ENCODE measurements at regions not wholly inside any gene's neighbourhood (a gene's known extent, or its start where the extent isn't known, plus 50 kb on each side); places are given as distances from the start of the nearest gene placed in this dataset.
"Not testable (repeated sequence)": the region's sequence is repeated elsewhere in the genome, so short reads cannot be mapped to it uniquely, and the experiment has no call there.

GRCh38 chr1:58944439-58944838 lies 160.6 kb upstream of the JUN start:
- Histone ChIP-seq H3K27ac (ENCODE audit: insufficient read depth, low read length, poor library complexity, severe bottlenecking) (no peak overlapping the region), H3K4me1 (ENCODE audit: control insufficient read depth, insufficient read depth, low read length, poor library complexity, severe bottlenecking) (peaks cover 43% of the 10 kb centered on the region), H3K36me3 (ENCODE audit: control insufficient read depth, insufficient read depth, low read length) (no peaks in the 10 kb centered on the region), H3K9me3 (ENCODE audit: control insufficient read depth, low read length) (no peaks in the 10 kb centered on the region), H3K4me3 (ENCODE audit: insufficient read depth, low read depth, low read length, poor library complexity, severe bottlenecking) (no peak overlapping the region), H3K27me3 (replicated peaks; ENCODE audit: control insufficient read depth, insufficient read depth, low read length, poor library complexity, severe bottlenecking) (no peaks in the 10 kb centered on the region)
- no peak for DNase-seq

- H3K27ac ChIP-seq (ENCODE audit: insufficient read depth, low read length, poor library complexity, severe bottlenecking), result no peak overlapping the region
- H3K4me1 ChIP-seq (ENCODE audit: control insufficient read depth, insufficient read depth, low read length, poor library complexity, severe bottlenecking), result peaks cover 25% of the 10 kb centered on the region
- no peaks in the 10 kb centered on the region for H3K27me3 ChIP-seq (replicated peaks; ENCODE audit: control insufficient read depth, insufficient read depth, low read length, poor library complexity, severe bottlenecking)
Measured at GRCh38 chr1:58946390-58946789, 162.5 kb upstream of the JUN start.

GRCh38 chr1:58948671-58949070 lies 164.8 kb upstream of the JUN start:
- Histone ChIP-seq H3K9me3 (ENCODE audit: control insufficient read depth, low read length) (no peaks in the 10 kb centered on the region), H3K4me3 (ENCODE audit: insufficient read depth, low read depth, low read length, poor library complexity, severe bottlenecking) (no peak overlapping the region), H3K27ac (ENCODE audit: insufficient read depth, low read length, poor library complexity, severe bottlenecking) (no peak overlapping the region), H3K4me1 (ENCODE audit: control insufficient read depth, insufficient read depth, low read length, poor library complexity, severe bottlenecking) (peaks cover 9% of the 10 kb centered on the region), H3K36me3 (ENCODE audit: control insufficient read depth, insufficient read depth, low read length) (no peaks in the 10 kb centered on the region), H3K27me3 (replicated peaks; ENCODE audit: control insufficient read depth, insufficient read depth, low read length, poor library complexity, severe bottlenecking) (no peaks in the 10 kb centered on the region)
- no peak for DNase-seq

More at GRCh38 chr1:58946390-58946789, 162.5 kb upstream of the JUN start:
- DNase-seq, result no peak
- Histone ChIP-seq H3K36me3 (ENCODE audit: control insufficient read depth, insufficient read depth, low read length) (no peaks in the 10 kb centered on the region), H3K9me3 (ENCODE audit: control insufficient read depth, low read length) (no peaks in the 10 kb centered on the region), H3K4me3 (ENCODE audit: insufficient read depth, low read depth, low read length, poor library complexity, severe bottlenecking) (no peak overlapping the region)

GRCh38 chr1:58949551-58950220 lies 165.8 kb upstream of the JUN start:
- Histone ChIP-seq H3K4me1 (ENCODE audit: control insufficient read depth, insufficient read depth, low read length, poor library complexity, severe bottlenecking) (peaks cover 4% of the 10 kb centered on the region), H3K9me3 (ENCODE audit: control insufficient read depth, low read length) (no peaks in the 10 kb centered on the region), H3K27me3 (replicated peaks; ENCODE audit: control insufficient read depth, insufficient read depth, low read length, poor library complexity, severe bottlenecking) (no peaks in the 10 kb centered on the region), H3K27ac (ENCODE audit: insufficient read depth, low read length, poor library complexity, severe bottlenecking) (no peak overlapping the region), H3K36me3 (ENCODE audit: control insufficient read depth, insufficient read depth, low read length) (no peaks in the 10 kb centered on the region), H3K4me3 (ENCODE audit: insufficient read depth, low read depth, low read length, poor library complexity, severe bottlenecking) (no peak overlapping the region)
- DNase-seq, result no peak

- Histone ChIP-seq H3K4me1 (ENCODE audit: control insufficient read depth, insufficient read depth, low read length, poor library complexity, severe bottlenecking) (no peaks in the 10 kb centered on the region), H3K27me3 (replicated peaks; ENCODE audit: control insufficient read depth, insufficient read depth, low read length, poor library complexity, severe bottlenecking) (no peaks in the 10 kb centered on the region), H3K9me3 (ENCODE audit: control insufficient read depth, low read length) (no peaks in the 10 kb centered on the region), H3K36me3 (ENCODE audit: control insufficient read depth, insufficient read depth, low read length) (no peaks in the 10 kb centered on the region), H3K27ac (ENCODE audit: insufficient read depth, low read length, poor library complexity, severe bottlenecking) (no peak overlapping the region), H3K4me3 (ENCODE audit: insufficient read depth, low read depth, low read length, poor library complexity, severe bottlenecking) (no peak overlapping the region)
- DNase-seq, result no peak
Measured at GRCh38 chr1:58950897-58951296, 167.1 kb upstream of the JUN start.

- H3K4me1 ChIP-seq (ENCODE audit: control insufficient read depth, insufficient read depth, low read length, poor library complexity, severe bottlenecking); DNase-seq: not testable (repeated sequence)
Measured at GRCh38 chr1:58953951-58954350, 170.1 kb upstream of the JUN start.

GRCh38 chr1:58963287-58963686 lies 179.4 kb upstream of the JUN start:
- not testable (repeated sequence) for H3K27ac ChIP-seq (ENCODE audit: insufficient read depth, low read length, poor library complexity, severe bottlenecking); H3K4me3 ChIP-seq (ENCODE audit: insufficient read depth, low read depth, low read length, poor library complexity, severe bottlenecking); H3K36me3 ChIP-seq (ENCODE audit: control insufficient read depth, insufficient read depth, low read length); H3K4me1 ChIP-seq (ENCODE audit: control insufficient read depth, insufficient read depth, low read length, poor library complexity, severe bottlenecking); DNase-seq; H3K27me3 ChIP-seq (replicated peaks; ENCODE audit: control insufficient read depth, insufficient read depth, low read length, poor library complexity, severe bottlenecking); H3K9me3 ChIP-seq (ENCODE audit: control insufficient read depth, low read length)

More at GRCh38 chr1:58953951-58954350, 170.1 kb upstream of the JUN start:
- H3K4me3 ChIP-seq (ENCODE audit: insufficient read depth, low read depth, low read length, poor library complexity, severe bottlenecking); H3K9me3 ChIP-seq (ENCODE audit: control insufficient read depth, low read length); H3K27ac ChIP-seq (ENCODE audit: insufficient read depth, low read length, poor library complexity, severe bottlenecking); H3K27me3 ChIP-seq (replicated peaks; ENCODE audit: control insufficient read depth, insufficient read depth, low read length, poor library complexity, severe bottlenecking); H3K36me3 ChIP-seq (ENCODE audit: control insufficient read depth, insufficient read depth, low read length): not testable (repeated sequence)

- no peak for DNase-seq
- no peaks in the 10 kb centered on the region for H3K4me1 ChIP-seq (ENCODE audit: control insufficient read depth, insufficient read depth, low read length, poor library complexity, severe bottlenecking)
- H3K9me3 ChIP-seq (ENCODE audit: control insufficient read depth, low read length), result no peaks in the 10 kb centered on the region
- no peak overlapping the region for H3K27ac ChIP-seq (ENCODE audit: insufficient read depth, low read length, poor library complexity, severe bottlenecking)
- H3K36me3 ChIP-seq (ENCODE audit: control insufficient read depth, insufficient read depth, low read length), result no peaks in the 10 kb centered on the region
- H3K4me3 ChIP-seq (ENCODE audit: insufficient read depth, low read depth, low read length, poor library complexity, severe bottlenecking), result no peak overlapping the region
- H3K27me3 ChIP-seq (replicated peaks; ENCODE audit: control insufficient read depth, insufficient read depth, low read length, poor library complexity, severe bottlenecking), result no peaks in the 10 kb centered on the region
Measured at GRCh38 chr1:58964428-58964827, 180.6 kb upstream of the JUN start.

GRCh38 chr1:58964880-58965279 lies 181.0 kb upstream of the JUN start:
- Histone ChIP-seq H3K27me3 (replicated peaks; ENCODE audit: control insufficient read depth, insufficient read depth, low read length, poor library complexity, severe bottlenecking) (no peaks in the 10 kb centered on the region), H3K4me1 (ENCODE audit: control insufficient read depth, insufficient read depth, low read length, poor library complexity, severe bottlenecking) (no peaks in the 10 kb centered on the region), H3K4me3 (ENCODE audit: insufficient read depth, low read depth, low read length, poor library complexity, severe bottlenecking) (no peak overlapping the region)

GRCh38 chr1:58966103-58966916 lies 182.5 kb upstream of the JUN start:
- no peak overlapping the region for H3K4me3 ChIP-seq (ENCODE audit: insufficient read depth, low read depth, low read length, poor library complexity, severe bottlenecking)
- DNase-seq, result no peak

More at GRCh38 chr1:58964880-58965279, 181.0 kb upstream of the JUN start:
- Histone ChIP-seq H3K9me3 (ENCODE audit: control insufficient read depth, low read length) (no peaks in the 10 kb centered on the region), H3K36me3 (ENCODE audit: control insufficient read depth, insufficient read depth, low read length) (no peaks in the 10 kb centered on the region), H3K27ac (ENCODE audit: insufficient read depth, low read length, poor library complexity, severe bottlenecking) (no peak overlapping the region)
- no peak for DNase-seq

More at GRCh38 chr1:58966103-58966916, 182.5 kb upstream of the JUN start:
- Histone ChIP-seq H3K27me3 (replicated peaks; ENCODE audit: control insufficient read depth, insufficient read depth, low read length, poor library complexity, severe bottlenecking) (no peaks in the 10 kb centered on the region), H3K36me3 (ENCODE audit: control insufficient read depth, insufficient read depth, low read length) (no peaks in the 10 kb centered on the region), H3K4me1 (ENCODE audit: control insufficient read depth, insufficient read depth, low read length, poor library complexity, severe bottlenecking) (no peaks in the 10 kb centered on the region), H3K9me3 (ENCODE audit: control insufficient read depth, low read length) (no peaks in the 10 kb centered on the region), H3K27ac (ENCODE audit: insufficient read depth, low read length, poor library complexity, severe bottlenecking) (no peak overlapping the region)
